ENCODE measurements at regions not wholly inside any gene's neighbourhood (a gene's known extent, or its start where the extent isn't known, plus 50 kb on each side); places are given as distances from the start of the nearest gene placed in this dataset.
"Not testable (repeated sequence)": the region's sequence is repeated elsewhere in the genome, so short reads cannot be mapped to it uniquely, and the experiment has no call there.

DNA sequence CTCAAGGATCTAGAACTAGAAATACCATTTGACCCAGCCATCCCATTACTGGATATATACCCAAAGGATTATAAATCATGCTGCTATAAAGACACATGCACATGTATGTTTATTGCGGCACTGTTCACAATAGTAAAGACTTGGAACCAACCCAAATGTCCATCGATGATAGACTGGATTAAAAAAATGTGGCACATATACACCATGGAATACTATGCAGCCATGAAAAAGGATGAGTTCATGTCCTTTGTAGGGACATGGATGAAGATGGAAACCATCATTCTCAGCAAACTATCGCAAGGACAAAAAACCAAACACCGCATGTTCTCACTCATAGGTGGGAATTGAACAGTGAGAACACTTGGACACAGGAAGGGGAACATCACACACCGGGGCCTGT is 80.7 kb upstream of the FOXN2 start:
- H4K20me1 ChIP-seq (ENCODE audit: insufficient read depth, low read length); in situ Hi-C loops (cut with HindIII; ENCODE audit: extremely low pct_ligation_motif_present, low pct_unique_long_range_greater_than_20kb); DNase-seq (ENCODE audit: low spot score); H3K4me2 ChIP-seq (ENCODE audit: low read depth, low read length); FAIRE-seq; CTCF ChIA-PET (ENCODE audit: low intra/inter-chr PET ratio, low total read pairs); POLR2A ChIA-PET; H3K27me3 ChIP-seq (ENCODE audit: control insufficient read depth in 1 of 2, insufficient read depth in 2 of 2, low read length in 2 of 2); H3K36me3 ChIP-seq (replicated peaks in 1 of 2; ENCODE audit: control insufficient read depth in 1 of 2, insufficient read depth in 2 of 2, low read length in 2 of 2); BruUV-seq (replicated peaks); H3K79me2 ChIP-seq (ENCODE audit: insufficient read depth, low read length); intact Hi-C loops (cut with micrococcal nuclease; ENCODE audit: unreplicated experiment); H3K27ac ChIP-seq (ENCODE audit: extremely low read length, insufficient read depth, low read length); ATAC-seq; H3K4me3 ChIP-seq (replicated peaks in 1 of 3; ENCODE audit: insufficient read depth in 1 of 3, low read depth in 2 of 3, low read length in 3 of 3); H2AFZ ChIP-seq (ENCODE audit: low read length); H3K9ac ChIP-seq (ENCODE audit: insufficient read depth, low read depth, low read length); H3K9me3 ChIP-seq (ENCODE audit: low read length): not testable (repeated sequence)
- 0 out of 2 replicates have a peak, but pooled peaks have one; percentile 12 for TF ChIP-seq TBX3 (IDR thresholded peaks at IDR 0.05; ENCODE audit: borderline replicate concordance)
- TF ChIP-seq ATF7-NPFF (CRISPR knock-in tag; IDR thresholded peaks at IDR 0.05; ENCODE audit: low read depth) = 0 out of 2 replicates have a peak, but pooled peaks have one; percentile 7
- peaks cover 59% of the 10 kb centered on the region for H3K4me1 ChIP-seq (ENCODE audit: insufficient read depth, low read length)
- 83% methylated on average over 5 of the region's 5 CpGs for WGBS (ENCODE audit: low lambda C conversion rate)

DNA sequence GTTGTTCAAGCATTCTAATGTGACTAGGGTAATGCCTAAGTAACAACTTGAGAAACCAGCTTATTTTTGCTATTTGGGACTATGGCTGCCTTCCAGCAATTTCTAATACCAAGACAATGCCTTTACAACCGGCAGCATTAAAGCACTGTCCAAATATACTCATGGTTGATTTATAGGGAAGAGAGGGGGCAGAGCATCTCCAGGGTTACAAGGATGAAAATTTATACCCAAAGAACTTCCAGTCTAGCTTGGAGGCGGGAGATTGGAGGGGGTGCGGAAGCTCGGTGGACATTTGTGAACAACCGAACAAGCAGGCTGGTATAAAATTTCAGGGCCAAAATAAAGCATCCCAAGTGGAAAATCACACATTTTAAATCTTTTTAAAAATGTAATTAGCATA is 79.4 kb upstream of the FOXN2 start:
- no peaks in the 10 kb centered on the region for H3K27me3 ChIP-seq (ENCODE audit: control insufficient read depth in 1 of 2, insufficient read depth in 2 of 2, low read length in 2 of 2)
- DNase-seq (ENCODE audit: low spot score) = no peak
- TF ChIP-seq ONECUT2 (CRISPR knock-in tag; IDR thresholded peaks at IDR 0.05) (no peak), CENPT (CRISPR knock-in tag; IDR thresholded peaks at IDR 0.05; ENCODE audit: low read depth) (no peak), SALL1 (CRISPR knock-in tag; IDR thresholded peaks at IDR 0.05) (no peak), GATAD1 (CRISPR knock-in tag; IDR thresholded peaks at IDR 0.05) (no peak), TBL1XR1 (IDR thresholded peaks at IDR 0.05; ENCODE audit: borderline replicate concordance, low read length, partially characterized antibody) (no peak), ZNF292 (CRISPR knock-in tag; IDR thresholded peaks at IDR 0.05; ENCODE audit: borderline replicate concordance, low read depth) (no peak), SMYD3 (CRISPR knock-in tag; IDR thresholded peaks at IDR 0.05) (no peak), ZNF468 (CRISPR knock-in tag; IDR thresholded peaks at IDR 0.05) (no peak), ZFP41 (CRISPR knock-in tag; IDR thresholded peaks at IDR 0.05; ENCODE audit: borderline replicate concordance) (no peak), THYN1 (CRISPR knock-in tag; IDR thresholded peaks at IDR 0.05; ENCODE audit: borderline replicate concordance, low read depth) (no peak), SATB2 (CRISPR knock-in tag; IDR thresholded peaks at IDR 0.05) (no peak), YY1 (IDR thresholded peaks at IDR 0.05; ENCODE audit: insufficient read depth, insufficient replicate concordance, low read depth, low read length) (no peak)
- TF ChIP-seq, protein P1, sequence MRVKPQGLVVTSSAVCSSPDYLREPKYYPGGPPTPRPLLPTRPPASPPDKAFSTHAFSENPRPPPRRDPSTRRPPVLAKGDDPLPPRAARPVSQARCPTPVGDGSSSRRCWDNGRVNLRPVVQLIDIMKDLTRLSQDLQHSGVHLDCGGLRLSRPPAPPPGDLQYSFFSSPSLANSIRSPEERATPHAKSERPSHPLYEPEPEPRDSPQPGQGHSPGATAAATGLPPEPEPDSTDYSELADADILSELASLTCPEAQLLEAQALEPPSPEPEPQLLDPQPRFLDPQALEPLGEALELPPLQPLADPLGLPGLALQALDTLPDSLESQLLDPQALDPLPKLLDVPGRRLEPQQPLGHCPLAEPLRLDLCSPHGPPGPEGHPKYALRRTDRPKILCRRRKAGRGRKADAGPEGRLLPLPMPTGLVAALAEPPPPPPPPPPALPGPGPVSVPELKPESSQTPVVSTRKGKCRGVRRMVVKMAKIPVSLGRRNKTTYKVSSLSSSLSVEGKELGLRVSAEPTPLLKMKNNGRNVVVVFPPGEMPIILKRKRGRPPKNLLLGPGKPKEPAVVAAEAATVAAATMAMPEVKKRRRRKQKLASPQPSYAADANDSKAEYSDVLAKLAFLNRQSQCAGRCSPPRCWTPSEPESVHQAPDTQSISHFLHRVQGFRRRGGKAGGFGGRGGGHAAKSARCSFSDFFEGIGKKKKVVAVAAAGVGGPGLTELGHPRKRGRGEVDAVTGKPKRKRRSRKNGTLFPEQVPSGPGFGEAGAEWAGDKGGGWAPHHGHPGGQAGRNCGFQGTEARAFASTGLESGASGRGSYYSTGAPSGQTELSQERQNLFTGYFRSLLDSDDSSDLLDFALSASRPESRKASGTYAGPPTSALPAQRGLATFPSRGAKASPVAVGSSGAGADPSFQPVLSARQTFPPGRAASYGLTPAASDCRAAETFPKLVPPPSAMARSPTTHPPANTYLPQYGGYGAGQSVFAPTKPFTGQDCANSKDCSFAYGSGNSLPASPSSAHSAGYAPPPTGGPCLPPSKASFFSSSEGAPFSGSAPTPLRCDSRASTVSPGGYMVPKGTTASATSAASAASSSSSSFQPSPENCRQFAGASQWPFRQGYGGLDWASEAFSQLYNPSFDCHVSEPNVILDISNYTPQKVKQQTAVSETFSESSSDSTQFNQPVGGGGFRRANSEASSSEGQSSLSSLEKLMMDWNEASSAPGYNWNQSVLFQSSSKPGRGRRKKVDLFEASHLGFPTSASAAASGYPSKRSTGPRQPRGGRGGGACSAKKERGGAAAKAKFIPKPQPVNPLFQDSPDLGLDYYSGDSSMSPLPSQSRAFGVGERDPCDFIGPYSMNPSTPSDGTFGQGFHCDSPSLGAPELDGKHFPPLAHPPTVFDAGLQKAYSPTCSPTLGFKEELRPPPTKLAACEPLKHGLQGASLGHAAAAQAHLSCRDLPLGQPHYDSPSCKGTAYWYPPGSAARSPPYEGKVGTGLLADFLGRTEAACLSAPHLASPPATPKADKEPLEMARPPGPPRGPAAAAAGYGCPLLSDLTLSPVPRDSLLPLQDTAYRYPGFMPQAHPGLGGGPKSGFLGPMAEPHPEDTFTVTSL (CRISPR knock-in tag; IDR thresholded peaks at IDR 0.05; ENCODE audit: borderline replicate concordance) = no peak

More for the DNA sequence above, 79.4 kb upstream of the FOXN2 start:
- intact Hi-C loops (cut with micrococcal nuclease; ENCODE audit: unreplicated experiment) = no loop called here
- FAIRE-seq (no peak), ATAC-seq (no peak)
- no peaks in the 10 kb centered on the region for H4K20me1 ChIP-seq (ENCODE audit: insufficient read depth, low read length)
- no peak overlapping the region for H2AFZ ChIP-seq (ENCODE audit: low read length)
- no peaks in the 10 kb centered on the region for H3K79me2 ChIP-seq (ENCODE audit: insufficient read depth, low read length)
- ChIA-PET CTCF (ENCODE audit: low intra/inter-chr PET ratio, low total read pairs) (no interaction called here), POLR2A (no interaction called here)
- H3K9me3 ChIP-seq (ENCODE audit: low read length) = no peaks in the 10 kb centered on the region
- no peak overlapping the region for H3K27ac ChIP-seq (ENCODE audit: extremely low read length, insufficient read depth, low read length)
- peaks cover 49% of the 10 kb centered on the region for H3K4me1 ChIP-seq (ENCODE audit: insufficient read depth, low read length)
- WGBS (ENCODE audit: low lambda C conversion rate) = 93% methylated on average over 5 of the region's 5 CpGs
- H3K9ac ChIP-seq (ENCODE audit: insufficient read depth, low read depth, low read length) = no peak overlapping the region
- no peaks in the 10 kb centered on the region for H3K36me3 ChIP-seq (replicated peaks in 1 of 2; ENCODE audit: control insufficient read depth in 1 of 2, insufficient read depth in 2 of 2, low read length in 2 of 2)
- BruUV-seq (replicated peaks) = no TSS peak
- no peak overlapping the region for H3K4me3 ChIP-seq (replicated peaks in 1 of 3; ENCODE audit: insufficient read depth in 1 of 3, low read depth in 2 of 3, low read length in 3 of 3)
- in situ Hi-C loops (cut with HindIII; ENCODE audit: extremely low pct_ligation_motif_present, low pct_unique_long_range_greater_than_20kb) = no loop called here
- no peak overlapping the region for H3K4me2 ChIP-seq (ENCODE audit: low read depth, low read length)
